ENCODE measurements at regions not wholly inside any gene's neighbourhood (a gene's known extent, or its start where the extent isn't known, plus 50 kb on each side); places are given as distances from the start of the nearest gene placed in this dataset.
"Not testable (repeated sequence)": the region's sequence is repeated elsewhere in the genome, so short reads cannot be mapped to it uniquely, and the experiment has no call there.

GRCh38 chr10:52500476-52500875, 186.4 kb downstream of the DKK1 start:
- no peaks in the 10 kb centered on the region for H3K27me3 ChIP-seq (ENCODE audit: control insufficient read depth in 4 of 4, insufficient read depth in 4 of 4, low read length in 3 of 4)
- no peak overlapping the region for H3K27ac ChIP-seq (ENCODE audit: low read depth in 1 of 2, low read length in 2 of 2)
- H3K9ac ChIP-seq (ENCODE audit: low read depth in 1 of 2, low read length in 2 of 2): no peak overlapping the region
- 73% methylated on average over 3 of the region's 3 CpGs for WGBS
- no peak overlapping the region for H3K4me3 ChIP-seq (ENCODE audit: low read depth in 1 of 3, low read length in 3 of 3)
- H3K4me1 ChIP-seq (ENCODE audit: control insufficient read depth in 4 of 4, insufficient read depth in 4 of 4, low read length in 3 of 4): no peaks in the 10 kb centered on the region
- no peak for DNase-seq (ENCODE audit: low spot score)
- TF ChIP-seq ZBTB33 (IDR thresholded peaks at IDR 0.05): no peak
- TF ChIP-seq FOXA1 (IDR thresholded peaks at IDR 0.05): no peak
- no peak for TF ChIP-seq GABPA (IDR thresholded peaks at IDR 0.05 in 1 of 2, conservative IDR thresholded peaks at IDR 0.05 in 1 of 2)
- TF ChIP-seq YY1 (IDR thresholded peaks at IDR 0.05): no peak
- TF ChIP-seq RAD21 (IDR thresholded peaks at IDR 0.05): no peak
- TF ChIP-seq JUND (IDR thresholded peaks at IDR 0.05): no peak
- no peak for TF ChIP-seq SP1 (IDR thresholded peaks at IDR 0.05)
- no peak for TF ChIP-seq ATF3 (IDR thresholded peaks at IDR 0.05)
- TF ChIP-seq TAF1 (conservative IDR thresholded peaks at IDR 0.05): no peak
- TF ChIP-seq HNF4G (IDR thresholded peaks at IDR 0.05): no peak
- H3K36me3 ChIP-seq (ENCODE audit: control insufficient read depth in 4 of 4, insufficient read depth in 3 of 4, low read depth in 1 of 4, low read length in 3 of 4): no peaks in the 10 kb centered on the region
- H3K9me3 ChIP-seq (ENCODE audit: control insufficient read depth in 4 of 4, low read length in 3 of 4): peaks cover 0 to 2% (median 0%) of the 10 kb centered on the region in 4 donors

- TF ChIP-seq ZBTB33 (IDR thresholded peaks at IDR 0.05) (no peak), HNF4A (conservative IDR thresholded peaks at IDR 0.05) (no peak), REST (IDR thresholded peaks at IDR 0.05) (no peak), HNF4G (IDR thresholded peaks at IDR 0.05) (no peak), CTCF (IDR thresholded peaks at IDR 0.05; ENCODE audit: low read depth, low read length, missing input control) (no peak), NR2F2 (IDR thresholded peaks at IDR 0.05) (no peak)
These were observed 188.2 kb downstream of the DKK1 start for GRCh38 chr10:52502237-52502636.

GRCh38 chr10:52505341-52505740, 191.3 kb downstream of the DKK1 start:
- H3K9me3 ChIP-seq (ENCODE audit: control insufficient read depth in 4 of 4, low read length in 3 of 4); H3K4me1 ChIP-seq (ENCODE audit: control insufficient read depth in 4 of 4, insufficient read depth in 4 of 4, low read length in 3 of 4); H3K4me3 ChIP-seq (ENCODE audit: low read depth in 1 of 3, low read length in 3 of 3); H3K36me3 ChIP-seq (ENCODE audit: control insufficient read depth in 4 of 4, insufficient read depth in 3 of 4, low read depth in 1 of 4, low read length in 3 of 4); H3K27ac ChIP-seq (ENCODE audit: low read depth in 1 of 2, low read length in 2 of 2); H3K27me3 ChIP-seq (ENCODE audit: control insufficient read depth in 4 of 4, insufficient read depth in 4 of 4, low read length in 3 of 4); H3K9ac ChIP-seq (ENCODE audit: low read depth in 1 of 2, low read length in 2 of 2); DNase-seq (ENCODE audit: low spot score): not testable (repeated sequence)
- WGBS: 83% methylated on average over 7 of the region's 7 CpGs

More at GRCh38 chr10:52502237-52502636, 188.2 kb downstream of the DKK1 start:
- peaks cover 0 to 2% (median 0%) of the 10 kb centered on the region in 4 donors for H3K9me3 ChIP-seq (ENCODE audit: control insufficient read depth in 4 of 4, low read length in 3 of 4)
- no peaks in the 10 kb centered on the region for H3K27me3 ChIP-seq (ENCODE audit: control insufficient read depth in 4 of 4, insufficient read depth in 4 of 4, low read length in 3 of 4)
- WGBS: 56% methylated on average over 2 of the region's 2 CpGs
- H3K9ac ChIP-seq (ENCODE audit: low read depth in 1 of 2, low read length in 2 of 2): no peak overlapping the region
- DNase-seq (ENCODE audit: low spot score): no peak
- H3K4me3 ChIP-seq (ENCODE audit: low read depth in 1 of 3, low read length in 3 of 3): no peak overlapping the region
- H3K4me1 ChIP-seq (ENCODE audit: control insufficient read depth in 4 of 4, insufficient read depth in 4 of 4, low read length in 3 of 4): no peaks in the 10 kb centered on the region
- no peak overlapping the region for H3K27ac ChIP-seq (ENCODE audit: low read depth in 1 of 2, low read length in 2 of 2)
- H3K36me3 ChIP-seq (ENCODE audit: control insufficient read depth in 4 of 4, insufficient read depth in 3 of 4, low read depth in 1 of 4, low read length in 3 of 4): no peaks in the 10 kb centered on the region
